ENCODE measurements at regions not wholly inside any gene's neighbourhood (a gene's known extent, or its start where the extent isn't known, plus 50 kb on each side); places are given as distances from the start of the nearest gene placed in this dataset.

DNA sequence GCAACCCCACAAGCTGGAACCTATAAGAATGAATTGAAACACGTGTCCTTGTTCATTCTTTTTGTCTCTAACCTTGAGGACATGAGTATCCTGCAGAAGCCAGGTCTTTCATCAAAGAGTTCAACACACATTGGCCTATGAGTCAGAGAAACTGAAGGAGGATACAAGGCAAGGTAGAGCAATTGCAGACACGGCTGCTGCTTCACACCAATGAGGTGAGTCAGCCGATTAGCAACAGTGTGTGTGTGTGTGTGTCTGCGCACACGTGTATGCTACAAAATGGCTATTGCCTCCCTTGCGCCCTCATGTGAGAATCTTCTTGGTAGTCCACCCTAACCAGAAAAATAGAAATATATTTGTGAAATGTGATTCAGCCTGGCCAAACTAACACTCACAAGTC lies 1477.7 kb upstream of the IGFBP7 start:
- TF ChIP-seq, protein P1, sequence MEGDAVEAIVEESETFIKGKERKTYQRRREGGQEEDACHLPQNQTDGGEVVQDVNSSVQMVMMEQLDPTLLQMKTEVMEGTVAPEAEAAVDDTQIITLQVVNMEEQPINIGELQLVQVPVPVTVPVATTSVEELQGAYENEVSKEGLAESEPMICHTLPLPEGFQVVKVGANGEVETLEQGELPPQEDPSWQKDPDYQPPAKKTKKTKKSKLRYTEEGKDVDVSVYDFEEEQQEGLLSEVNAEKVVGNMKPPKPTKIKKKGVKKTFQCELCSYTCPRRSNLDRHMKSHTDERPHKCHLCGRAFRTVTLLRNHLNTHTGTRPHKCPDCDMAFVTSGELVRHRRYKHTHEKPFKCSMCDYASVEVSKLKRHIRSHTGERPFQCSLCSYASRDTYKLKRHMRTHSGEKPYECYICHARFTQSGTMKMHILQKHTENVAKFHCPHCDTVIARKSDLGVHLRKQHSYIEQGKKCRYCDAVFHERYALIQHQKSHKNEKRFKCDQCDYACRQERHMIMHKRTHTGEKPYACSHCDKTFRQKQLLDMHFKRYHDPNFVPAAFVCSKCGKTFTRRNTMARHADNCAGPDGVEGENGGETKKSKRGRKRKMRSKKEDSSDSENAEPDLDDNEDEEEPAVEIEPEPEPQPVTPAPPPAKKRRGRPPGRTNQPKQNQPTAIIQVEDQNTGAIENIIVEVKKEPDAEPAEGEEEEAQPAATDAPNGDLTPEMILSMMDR (IDR thresholded peaks at IDR 0.05; ENCODE audit: low read depth, low read length), result no peak

DNA sequence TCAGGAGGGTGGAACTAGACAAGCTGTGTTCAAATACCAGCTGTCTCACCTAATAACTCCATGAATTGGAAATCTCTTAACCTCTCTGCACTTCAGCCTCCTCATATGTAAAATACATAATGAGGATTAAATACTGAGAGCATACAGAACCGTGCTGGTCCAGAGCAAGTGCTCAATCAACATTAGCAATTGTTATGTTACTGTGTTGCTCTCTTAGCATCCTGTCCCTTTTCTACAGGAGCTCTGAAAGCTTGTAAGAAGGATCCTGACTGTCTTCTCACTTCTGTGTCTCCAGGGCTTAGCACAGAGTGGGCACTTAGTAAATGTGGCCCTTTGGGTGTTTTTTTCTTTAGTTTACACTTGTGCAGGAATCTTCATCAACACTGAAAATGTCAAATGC lies 1456.1 kb upstream of the IGFBP7 start:
- TF ChIP-seq, protein P1 (IDR thresholded peaks at IDR 0.05; ENCODE audit: low read depth, low read length), result no peak
- no peak overlapping the region for H3K4me3 ChIP-seq (ENCODE audit: low read depth, low read length)

More for the DNA sequence above, 1477.7 kb upstream of the IGFBP7 start:
- H3K4me3 ChIP-seq (ENCODE audit: low read depth, low read length), result no peak overlapping the region

DNA sequence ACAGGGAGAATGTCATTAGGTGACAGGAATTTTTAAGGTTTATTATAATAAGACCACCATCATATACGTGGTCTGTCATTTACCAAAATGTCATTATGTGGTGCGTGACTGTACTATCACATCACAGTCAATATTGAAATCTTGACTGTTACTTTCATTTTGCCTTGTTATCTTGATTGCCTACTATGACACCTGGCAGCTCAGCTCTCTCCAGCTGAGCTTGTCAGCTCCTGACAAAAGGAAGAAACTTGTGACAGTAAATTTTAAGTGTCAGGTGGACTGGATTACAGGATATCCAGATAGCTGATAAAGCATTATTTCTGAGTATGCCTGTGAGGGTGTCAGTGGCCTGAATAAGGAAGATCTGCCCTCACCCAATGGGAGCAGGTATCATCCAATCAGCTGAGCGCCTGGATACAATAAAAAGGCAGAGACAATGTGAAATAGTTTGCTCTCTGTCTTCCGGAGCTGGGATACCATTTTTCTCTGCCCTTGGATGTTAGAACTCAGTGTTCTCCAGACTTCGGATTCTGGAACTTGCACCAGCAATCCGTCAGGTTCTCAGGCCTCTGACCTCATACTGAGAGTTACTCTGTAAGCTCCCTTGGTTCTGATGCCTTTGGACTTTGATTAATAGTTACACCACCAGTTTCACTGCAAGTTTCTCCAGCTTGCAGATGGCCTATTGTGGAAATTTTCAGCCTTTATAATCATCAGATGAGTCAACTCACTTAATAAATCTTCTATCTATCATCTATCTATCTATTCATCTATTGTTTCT lies 1454.7 kb upstream of the IGFBP7 start:
- H3K4me3 ChIP-seq (ENCODE audit: low read depth, low read length), result no peak overlapping the region
- TF ChIP-seq, protein P1 (IDR thresholded peaks at IDR 0.05; ENCODE audit: low read depth, low read length), result no peak

- no peak overlapping the region for H3K4me3 ChIP-seq (ENCODE audit: low read depth, low read length)
- TF ChIP-seq, protein P1 (IDR thresholded peaks at IDR 0.05; ENCODE audit: low read depth, low read length), result no peak
Observed at GRCh38 chr4:58561170-58561569, 1451.0 kb upstream of the IGFBP7 start.

DNA sequence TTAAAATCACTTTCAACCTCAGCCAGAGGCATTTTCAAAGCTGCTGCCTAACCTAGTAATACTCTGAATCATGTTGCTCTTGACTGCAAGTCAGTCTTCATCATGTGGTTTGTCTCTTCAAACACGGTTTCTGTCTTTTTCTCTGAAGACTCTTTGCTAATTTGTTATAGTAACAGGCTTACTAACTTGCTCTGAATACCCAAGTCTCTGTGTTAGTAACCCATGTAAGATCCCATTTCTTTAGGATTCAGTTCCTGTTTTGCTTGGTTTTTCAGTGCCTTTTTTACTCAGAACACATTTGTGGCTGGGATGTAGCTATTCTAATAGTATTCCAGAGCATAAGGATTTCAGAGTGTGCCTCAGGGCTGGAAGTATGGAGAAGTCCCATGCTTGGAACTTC lies 1450.6 kb upstream of the IGFBP7 start:
- H3K4me3 ChIP-seq (ENCODE audit: low read depth, low read length), result no peak overlapping the region
- TF ChIP-seq, protein P1 (IDR thresholded peaks at IDR 0.05; ENCODE audit: low read depth, low read length), result no peak

GRCh38 chr4:58553679-58554078 lies 1443.5 kb upstream of the IGFBP7 start:
- no peak overlapping the region for H3K4me3 ChIP-seq (ENCODE audit: low read depth, low read length)
- TF ChIP-seq, protein P1 (IDR thresholded peaks at IDR 0.05; ENCODE audit: low read depth, low read length), result no peak

DNA sequence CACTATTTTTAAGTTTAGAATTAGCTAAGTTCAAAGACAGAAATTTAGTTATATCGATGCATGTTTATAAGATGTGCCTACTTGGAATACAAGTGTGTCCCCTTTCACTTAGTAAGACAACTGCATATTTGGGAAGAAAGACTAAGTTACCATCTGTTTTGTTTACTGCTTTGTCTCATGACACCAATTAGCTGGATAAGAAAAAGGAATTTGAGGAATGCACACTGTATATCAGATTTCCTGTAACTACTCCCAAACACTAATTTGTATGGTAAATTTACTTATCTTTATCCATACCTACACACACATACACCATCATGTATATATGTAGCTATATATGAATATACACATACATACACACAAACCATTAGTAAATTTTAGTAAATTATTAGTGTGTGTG lies 1442.8 kb upstream of the IGFBP7 start:
- TF ChIP-seq, protein P1 (IDR thresholded peaks at IDR 0.05; ENCODE audit: low read depth, low read length), result no peak
- no peak overlapping the region for H3K4me3 ChIP-seq (ENCODE audit: low read depth, low read length)

All from WI38 (cell line).